ENCODE measurements at regions not wholly inside any gene's neighbourhood (a gene's known extent, or its start where the extent isn't known, plus 50 kb on each side); places are given as distances from the start of the nearest gene placed in this dataset.
"Not testable (repeated sequence)": the region's sequence is repeated elsewhere in the genome, so short reads cannot be mapped to it uniquely, and the experiment has no call there.

DNA sequence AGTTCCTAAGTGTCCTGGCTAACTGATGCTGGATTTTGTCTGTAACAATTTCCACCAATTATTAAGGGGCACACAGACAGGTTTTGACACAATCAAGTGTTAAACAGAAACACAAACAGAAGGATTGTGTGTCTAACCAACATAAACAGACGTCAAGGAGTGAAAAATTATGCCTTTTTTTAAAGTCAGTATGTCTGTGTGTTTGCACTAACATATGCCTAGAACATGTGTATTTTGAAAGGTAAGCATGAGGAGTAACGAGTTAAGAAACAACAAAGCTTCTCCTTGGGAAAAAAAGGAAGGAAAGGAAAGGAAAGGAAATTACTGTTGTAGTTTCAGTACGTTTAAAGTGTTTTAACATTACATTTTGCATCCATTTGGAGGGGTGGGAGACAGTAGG, 466.3 kb upstream of the ID4 start:
- DNase-seq (ENCODE audit: low spot score): no peak

GRCh38 chr6:19375613-19376012, 461.6 kb upstream of the ID4 start:
- no peak for DNase-seq (ENCODE audit: low spot score)

GRCh38 chr6:19377722-19378121, 459.4 kb upstream of the ID4 start:
- no peak for DNase-seq (ENCODE audit: low spot score)

GRCh38 chr6:19380293-19380692, 456.9 kb upstream of the ID4 start:
- no peak for DNase-seq (ENCODE audit: low spot score)

- no peak for DNase-seq (ENCODE audit: low spot score)
Observed at GRCh38 chr6:19382676-19383075, 454.5 kb upstream of the ID4 start.

DNA sequence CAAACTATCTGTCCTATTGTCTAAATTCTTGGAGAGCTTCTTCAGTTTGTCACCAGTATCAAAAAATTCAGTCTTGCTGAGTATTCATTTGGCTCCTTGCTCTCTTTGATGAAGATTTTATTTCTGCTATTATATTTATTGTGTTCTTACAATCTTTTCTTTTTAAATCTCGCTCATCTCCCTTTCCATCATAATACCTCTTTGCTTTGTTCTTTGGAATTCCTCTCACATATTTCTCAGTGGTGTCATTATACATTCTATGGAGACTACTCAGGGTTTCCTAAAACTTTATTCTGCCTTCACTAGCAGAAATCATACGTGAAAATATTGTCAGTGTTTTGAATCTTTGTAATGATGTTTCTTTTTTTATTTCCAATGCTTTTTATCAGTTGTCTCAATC, 445.2 kb upstream of the ID4 start:
- DNase-seq (ENCODE audit: low spot score): no peak

DNA sequence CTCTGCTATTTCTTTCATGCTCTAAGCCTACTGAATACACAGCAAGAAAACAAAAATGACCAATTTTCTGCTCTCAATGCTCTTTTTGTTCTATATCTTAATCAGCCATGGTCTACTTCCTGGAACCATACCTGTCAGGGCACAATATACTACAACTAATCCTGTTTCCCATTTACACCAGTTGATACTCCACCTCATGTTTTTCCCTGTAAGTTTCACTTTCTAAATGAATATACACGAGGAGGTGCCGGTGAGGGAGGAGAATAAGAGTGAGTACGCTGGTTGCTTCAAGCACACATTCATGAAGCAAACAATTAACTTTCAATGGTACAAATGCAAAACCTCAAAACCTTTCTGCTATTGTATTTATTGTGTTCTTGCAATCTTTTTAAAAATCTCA, 443.1 kb upstream of the ID4 start:
- no peak for DNase-seq (ENCODE audit: low spot score)

DNA sequence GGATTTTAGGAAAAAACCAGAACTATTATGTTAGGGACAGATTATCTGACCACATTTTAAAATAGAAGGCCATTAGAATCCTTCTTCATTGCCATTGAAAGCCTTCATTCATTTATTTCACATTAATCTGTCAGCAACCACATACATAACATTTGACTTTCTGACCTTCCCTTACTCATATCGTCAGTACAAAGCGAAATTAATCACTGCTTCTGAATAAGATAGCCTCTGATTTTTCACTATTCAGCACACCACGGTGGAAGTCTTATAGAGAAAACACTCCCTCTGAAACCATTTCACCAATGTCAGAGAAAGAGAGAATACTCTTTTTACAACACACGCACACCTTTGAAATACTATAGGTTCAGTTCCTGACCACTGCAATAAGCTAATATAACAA, 442.5 kb upstream of the ID4 start:
- no peak for DNase-seq (ENCODE audit: low spot score)

DNA sequence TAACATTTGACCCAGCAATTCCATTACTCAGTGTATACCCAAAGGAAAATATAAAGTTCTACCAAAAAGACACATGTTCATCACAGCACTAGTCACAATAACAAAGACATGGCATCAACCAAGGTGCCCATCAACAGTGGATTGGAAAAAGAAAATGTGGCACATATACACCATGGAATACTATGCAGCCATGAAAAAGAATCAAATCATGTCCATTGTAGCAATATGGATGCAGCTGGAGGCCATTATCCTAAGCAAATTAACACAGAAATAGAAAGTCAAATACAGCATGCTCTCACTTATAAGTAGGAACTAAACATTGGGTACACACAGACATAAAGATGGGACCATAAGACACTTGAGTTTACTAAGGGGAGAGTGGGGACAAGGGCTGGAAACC, 441.9 kb upstream of the ID4 start:
- DNase-seq (ENCODE audit: low spot score): no peak

GRCh38 chr6:19399406-19399805, 437.8 kb upstream of the ID4 start:
- no peak for DNase-seq (ENCODE audit: low spot score)

GRCh38 chr6:19404884-19405283, 432.3 kb upstream of the ID4 start:
- DNase-seq (ENCODE audit: low spot score): not testable (repeated sequence)

- DNase-seq (ENCODE audit: low spot score): no peak
Observed at GRCh38 chr6:19408331-19408730, 428.8 kb upstream of the ID4 start.

DNA sequence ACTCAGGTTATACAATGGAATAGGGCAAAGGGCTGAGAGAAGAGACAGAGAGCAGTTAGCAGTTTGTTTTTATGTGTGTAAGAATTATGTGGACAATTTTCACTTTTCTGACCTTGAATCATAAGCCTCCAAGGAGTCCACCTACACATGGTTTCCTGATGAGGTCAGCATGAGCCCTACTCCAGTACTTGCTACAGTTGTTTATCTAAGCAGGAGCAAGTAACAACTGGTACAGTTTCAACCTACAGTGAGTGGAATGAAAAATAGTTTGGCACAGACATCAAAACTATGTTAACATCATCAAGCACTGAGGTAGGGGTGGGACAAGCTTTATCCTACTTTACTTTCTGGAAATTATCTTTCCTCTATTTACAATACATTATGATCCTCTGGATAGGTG, 426.7 kb upstream of the ID4 start:
- DNase-seq (ENCODE audit: low spot score): no peak

GRCh38 chr6:19413323-19413722, 423.8 kb upstream of the ID4 start:
- DNase-seq (ENCODE audit: low spot score): no peak

- no peak for DNase-seq (ENCODE audit: low spot score)
Observed at GRCh38 chr6:19415605-19416326, 421.4 kb upstream of the ID4 start.

GRCh38 chr6:19416811-19417210, 420.4 kb upstream of the ID4 start:
- DNase-seq (ENCODE audit: low spot score): no peak

- no peak for DNase-seq (ENCODE audit: low spot score)
Observed at GRCh38 chr6:19417713-19418112, 419.5 kb upstream of the ID4 start.

DNA sequence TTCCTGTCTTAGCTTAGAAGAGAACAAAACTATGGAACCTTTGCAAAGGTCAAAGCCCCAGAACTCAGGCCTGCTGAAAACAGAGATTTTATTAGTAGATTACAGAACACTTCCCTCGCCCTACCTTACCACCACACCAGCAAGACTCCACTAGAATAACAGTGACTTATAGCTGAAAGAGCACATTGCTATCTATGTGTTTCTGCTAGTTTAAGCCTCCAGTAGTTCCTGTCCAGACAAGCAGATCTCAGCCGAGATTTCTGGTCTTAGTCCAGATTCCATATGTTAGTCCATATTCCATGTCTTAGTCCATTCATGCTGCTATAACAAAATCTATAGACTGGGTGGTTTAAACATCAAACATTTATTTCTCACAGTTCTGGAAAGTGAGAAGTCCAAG, 412.3 kb upstream of the ID4 start:
- no peak for DNase-seq (ENCODE audit: low spot score)

- DNase-seq (ENCODE audit: low spot score): no peak
Observed at GRCh38 chr6:19427548-19427947, 409.6 kb upstream of the ID4 start.

- DNase-seq (ENCODE audit: low spot score): no peak
Observed at GRCh38 chr6:19432966-19433498, 404.1 kb upstream of the ID4 start.

DNA sequence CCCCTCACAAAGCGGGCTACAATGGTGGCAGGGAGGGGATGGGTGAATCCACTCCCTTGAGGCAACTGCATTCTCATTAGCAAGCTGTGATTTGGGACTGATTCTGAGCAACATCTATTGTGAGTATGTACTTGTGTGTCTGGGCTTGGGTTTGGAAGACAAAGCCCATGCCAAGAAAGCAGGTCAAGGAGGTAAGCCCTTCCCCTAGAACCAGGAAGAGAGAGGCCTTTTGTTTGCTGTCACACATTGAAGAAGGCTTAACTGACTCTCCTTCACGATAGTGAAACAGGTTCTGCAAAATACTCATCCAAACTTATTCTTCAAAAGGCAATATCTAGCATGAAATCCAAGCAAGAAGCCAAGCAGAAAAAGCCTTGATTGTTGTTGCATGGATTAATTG, 403.1 kb upstream of the ID4 start:
- DNase-seq (ENCODE audit: low spot score): no peak

DNA sequence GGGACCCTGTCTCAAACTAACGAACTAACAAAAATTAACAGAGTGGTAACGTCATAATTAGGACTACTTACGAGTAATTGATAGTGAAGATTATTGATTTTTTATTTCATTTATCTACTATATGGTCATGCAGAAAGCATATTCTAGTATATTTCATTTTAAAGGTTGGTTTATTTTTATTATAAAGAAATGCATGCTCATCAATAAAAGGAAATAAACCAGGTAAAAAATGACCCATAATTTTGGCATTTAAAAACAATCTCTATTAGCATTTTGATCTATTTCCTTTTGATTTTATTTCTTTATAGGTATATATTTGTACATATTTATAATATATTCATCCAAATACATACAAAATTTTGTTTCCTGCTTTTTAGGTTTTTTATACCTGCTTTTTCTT, 401.4 kb upstream of the ID4 start:
- no peak for DNase-seq (ENCODE audit: low spot score)

- no peak for DNase-seq (ENCODE audit: low spot score)
Observed at GRCh38 chr6:19438566-19439353, 398.4 kb upstream of the ID4 start.
